ENCODE measurements at regions not wholly inside any gene's neighbourhood (a gene's known extent, or its start where the extent isn't known, plus 50 kb on each side); places are given as distances from the start of the nearest gene placed in this dataset.

- no peaks in the 10 kb centered on the region for H3K79me2 ChIP-seq (replicated peaks; ENCODE audit: insufficient read depth, low read length)
- H3K9ac ChIP-seq (ENCODE audit: low read length): no peak overlapping the region
- no peak overlapping the region for H3K4me3 ChIP-seq (ENCODE audit: low read length)
- no peaks in the 10 kb centered on the region for H3K9me2 ChIP-seq (ENCODE audit: insufficient read depth, low read length)
- no peak overlapping the region for H3K4me2 ChIP-seq (ENCODE audit: low read length)
- H2AFZ ChIP-seq (ENCODE audit: low read depth, low read length): no peak overlapping the region
- no peaks in the 10 kb centered on the region for H4K20me1 ChIP-seq (ENCODE audit: insufficient read depth)
- H3K36me3 ChIP-seq (ENCODE audit: insufficient read depth, low read length): no peaks in the 10 kb centered on the region
- H3F3A ChIP-seq (ENCODE audit: insufficient read depth, low read length, poor library complexity, severe bottlenecking): no peaks in the 10 kb centered on the region
- no peaks in the 10 kb centered on the region for H3K27me3 ChIP-seq (ENCODE audit: insufficient read depth, low read depth, low read length)
- TF ChIP-seq RAD21 (conservative IDR thresholded peaks at IDR 0.05): no peak
- H3K9me3 ChIP-seq (ENCODE audit: low read length): no peaks in the 10 kb centered on the region
- no peak overlapping the region for H3K27ac ChIP-seq (ENCODE audit: low read length)
Observed at GRCh38 chr7:35530124-35531109, 164.5 kb downstream of the HERPUD2 start.

- Histone ChIP-seq H3K36me3 (ENCODE audit: insufficient read depth, low read length) (no peaks in the 10 kb centered on the region), H4K20me1 (ENCODE audit: insufficient read depth) (no peaks in the 10 kb centered on the region), H2AFZ (ENCODE audit: low read depth, low read length) (no peak overlapping the region), H3K4me2 (ENCODE audit: low read length) (no peak overlapping the region), H3K79me2 (replicated peaks; ENCODE audit: insufficient read depth, low read length) (no peaks in the 10 kb centered on the region), H3K9ac (ENCODE audit: low read length) (no peak overlapping the region), H3K27me3 (ENCODE audit: insufficient read depth, low read depth, low read length) (no peaks in the 10 kb centered on the region), H3F3A (ENCODE audit: insufficient read depth, low read length, poor library complexity, severe bottlenecking) (no peaks in the 10 kb centered on the region), H3K9me2 (ENCODE audit: insufficient read depth, low read length) (no peaks in the 10 kb centered on the region), H3K9me3 (ENCODE audit: low read length) (no peaks in the 10 kb centered on the region), H3K27ac (ENCODE audit: low read length) (no peak overlapping the region), H3K4me3 (ENCODE audit: low read length) (no peak overlapping the region)
- TF ChIP-seq REST (IDR thresholded peaks at IDR 0.05; ENCODE audit: borderline replicate concordance): no peak
- TF ChIP-seq EZH2 (IDR thresholded peaks at IDR 0.05; ENCODE audit: borderline replicate concordance, insufficient read depth, low read length, poor library complexity, severe bottlenecking): no peak
- TF ChIP-seq POLR2AphosphoS5 (IDR thresholded peaks at IDR 0.05): no peak
- no peak for TF ChIP-seq RAD21 (conservative IDR thresholded peaks at IDR 0.05)
- TF ChIP-seq MXI1 (conservative IDR thresholded peaks at IDR 0.05; ENCODE audit: poor library complexity, severe bottlenecking): no peak
- TF ChIP-seq TAF1 (IDR thresholded peaks at IDR 0.05; ENCODE audit: low read depth): no peak
- TF ChIP-seq CTCF (IDR thresholded peaks at IDR 0.05; ENCODE audit: poor library complexity, severe bottlenecking): no peak
- TF ChIP-seq SMC3 (conservative IDR thresholded peaks at IDR 0.05; ENCODE audit: poor library complexity): no peak
- TF ChIP-seq EP300 (conservative IDR thresholded peaks at IDR 0.05; ENCODE audit: poor library complexity, severe bottlenecking): no peak
Observed at GRCh38 chr7:35529713-35530112, 165.2 kb downstream of the HERPUD2 start.
